ENCODE measurements at regions not wholly inside any gene's neighbourhood (a gene's known extent, or its start where the extent isn't known, plus 50 kb on each side); places are given as distances from the start of the nearest gene placed in this dataset.

DNA sequence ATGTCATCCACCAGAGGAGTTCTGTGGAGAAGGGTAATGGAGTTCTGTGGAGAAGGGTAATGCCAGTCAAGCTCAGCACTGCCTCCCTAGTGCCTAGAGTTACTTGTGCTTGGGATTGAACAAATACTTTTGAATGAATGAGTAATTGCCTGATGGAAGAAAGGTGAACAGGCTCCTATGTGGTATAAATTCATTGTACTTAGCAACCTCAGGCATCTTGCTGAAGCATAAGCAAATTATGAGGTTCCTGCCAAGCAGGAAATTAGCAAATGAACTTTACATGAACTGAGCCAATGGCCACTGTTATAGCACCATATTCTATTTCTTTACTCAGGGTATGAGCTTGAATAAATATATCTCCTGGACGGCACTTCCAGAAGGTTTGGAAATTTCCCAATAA lies 1047.2 kb downstream of the SLC6A15 start:
- H3K4me3 Mint-ChIP-seq: no peak overlapping the region
- H3K9me3 Mint-ChIP-seq: peaks cover 4% of the 10 kb centered on the region
- no peaks in the 10 kb centered on the region for H3K36me3 Mint-ChIP-seq
- ATAC-seq: no peak
- H3K4me1 Mint-ChIP-seq (ENCODE audit: low read depth in 2 of 2): no peaks in the 10 kb centered on the region
- no peak for DNase-seq (ENCODE audit: low spot score)
- no peak overlapping the region for H3K27ac Mint-ChIP-seq
- no peaks in the 10 kb centered on the region for H3K27me3 Mint-ChIP-seq

DNA sequence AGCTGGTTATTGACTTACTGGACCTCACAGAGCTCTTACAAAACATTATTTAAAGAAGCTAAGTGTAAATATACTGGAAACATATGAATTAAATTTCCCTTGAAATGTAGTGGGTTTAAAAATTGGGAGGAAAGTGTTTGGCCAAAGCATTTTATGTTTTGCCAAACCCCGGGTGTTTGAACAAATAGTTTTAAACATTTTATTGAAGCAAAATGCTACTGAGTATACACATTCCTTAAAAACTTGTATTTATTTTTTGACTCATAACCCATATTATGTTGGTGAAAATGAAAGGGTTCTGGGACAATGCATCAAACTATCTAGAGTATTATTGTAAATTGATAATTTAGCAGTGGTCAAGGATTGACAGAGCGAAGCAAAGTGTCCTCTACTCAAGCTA lies 1048.5 kb downstream of the SLC6A15 start:
- H3K4me3 Mint-ChIP-seq: no peak overlapping the region
- H3K9me3 Mint-ChIP-seq: peaks cover 5% of the 10 kb centered on the region
- H3K4me1 Mint-ChIP-seq (ENCODE audit: low read depth in 2 of 2): no peaks in the 10 kb centered on the region
- ATAC-seq (no peak), DNase-seq (ENCODE audit: low spot score) (no peak)
- no peaks in the 10 kb centered on the region for H3K36me3 Mint-ChIP-seq
- H3K27ac Mint-ChIP-seq: no peak overlapping the region
- H3K27me3 Mint-ChIP-seq: no peaks in the 10 kb centered on the region

DNA sequence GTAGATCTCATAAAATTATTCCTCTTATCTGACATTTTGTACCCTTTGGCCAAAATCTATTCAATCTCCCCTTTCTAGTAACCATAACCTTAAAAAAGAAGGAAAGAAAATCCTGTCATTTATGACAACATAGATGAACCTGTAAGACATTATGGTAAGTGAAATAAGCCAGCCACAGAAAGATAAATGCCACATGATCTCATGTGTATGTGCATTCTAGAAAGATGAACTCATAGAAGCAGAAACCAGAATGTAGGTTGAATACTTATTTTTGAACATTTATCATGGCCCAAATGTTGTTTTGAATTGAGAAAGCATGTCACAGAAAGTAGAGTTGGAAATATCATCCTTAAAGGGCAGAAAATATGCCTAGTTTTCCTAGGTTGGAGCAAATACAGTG lies 1053.6 kb downstream of the SLC6A15 start:
- H3K36me3 Mint-ChIP-seq: no peaks in the 10 kb centered on the region
- H3K27me3 Mint-ChIP-seq: no peaks in the 10 kb centered on the region
- H3K4me3 Mint-ChIP-seq: no peak overlapping the region
- no peak overlapping the region for H3K27ac Mint-ChIP-seq
- H3K4me1 Mint-ChIP-seq (ENCODE audit: low read depth in 2 of 2): no peaks in the 10 kb centered on the region
- H3K9me3 Mint-ChIP-seq: peaks cover 11% of the 10 kb centered on the region
- ATAC-seq (no peak), DNase-seq (ENCODE audit: low spot score) (no peak)

DNA sequence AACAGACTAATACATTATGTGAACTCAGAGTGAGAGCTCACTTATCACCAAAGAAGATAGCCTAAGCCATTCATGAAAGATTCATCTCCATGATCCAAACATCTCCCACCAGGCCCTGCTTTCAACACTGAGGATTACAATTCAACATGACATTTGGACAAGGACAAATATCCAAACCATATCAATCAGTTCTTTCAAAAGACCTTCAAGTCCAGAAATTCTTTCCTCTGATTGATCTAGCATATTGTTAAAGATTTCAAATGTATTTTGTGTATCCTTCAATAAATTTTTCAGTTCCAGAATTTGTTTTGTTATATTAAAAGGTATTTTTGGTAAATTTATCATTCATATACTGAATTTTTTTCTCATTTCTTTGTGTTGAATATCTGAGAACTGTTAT lies 1055.8 kb downstream of the SLC6A15 start:
- no peaks in the 10 kb centered on the region for H3K36me3 Mint-ChIP-seq
- H3K4me1 Mint-ChIP-seq (ENCODE audit: low read depth in 2 of 2): no peaks in the 10 kb centered on the region
- no peaks in the 10 kb centered on the region for H3K27me3 Mint-ChIP-seq
- no peak overlapping the region for H3K4me3 Mint-ChIP-seq
- no peak overlapping the region for H3K27ac Mint-ChIP-seq
- no peak for DNase-seq (ENCODE audit: low spot score)
- no peak for ATAC-seq
- H3K9me3 Mint-ChIP-seq: peaks cover 18% of the 10 kb centered on the region

DNA sequence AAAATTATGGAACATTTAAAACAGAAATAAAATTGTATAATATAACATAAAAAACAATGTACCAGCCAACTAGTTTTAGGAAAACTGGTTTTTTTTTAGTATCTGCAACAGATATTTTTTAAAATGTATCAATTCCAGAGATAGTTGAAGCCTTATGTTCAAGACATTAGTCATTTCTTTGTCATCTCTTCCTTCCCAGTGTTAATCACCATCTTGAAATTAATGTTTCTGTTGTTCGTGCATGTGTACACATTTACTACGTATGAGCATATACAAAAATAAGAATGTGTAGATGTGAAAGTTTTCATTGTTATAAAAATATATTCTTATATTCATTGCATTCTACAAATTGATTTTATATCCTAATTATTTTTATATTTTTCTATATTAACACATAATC lies 1062.1 kb downstream of the SLC6A15 start:
- peaks cover 14% of the 10 kb centered on the region for H3K9me3 Mint-ChIP-seq
- no peak overlapping the region for H3K4me3 Mint-ChIP-seq
- no peaks in the 10 kb centered on the region for H3K27me3 Mint-ChIP-seq
- no peak overlapping the region for H3K27ac Mint-ChIP-seq
- H3K36me3 Mint-ChIP-seq: no peaks in the 10 kb centered on the region
- H3K4me1 Mint-ChIP-seq (ENCODE audit: low read depth in 2 of 2): no peaks in the 10 kb centered on the region
- DNase-seq (ENCODE audit: low spot score) (no peak), ATAC-seq (no peak)

DNA sequence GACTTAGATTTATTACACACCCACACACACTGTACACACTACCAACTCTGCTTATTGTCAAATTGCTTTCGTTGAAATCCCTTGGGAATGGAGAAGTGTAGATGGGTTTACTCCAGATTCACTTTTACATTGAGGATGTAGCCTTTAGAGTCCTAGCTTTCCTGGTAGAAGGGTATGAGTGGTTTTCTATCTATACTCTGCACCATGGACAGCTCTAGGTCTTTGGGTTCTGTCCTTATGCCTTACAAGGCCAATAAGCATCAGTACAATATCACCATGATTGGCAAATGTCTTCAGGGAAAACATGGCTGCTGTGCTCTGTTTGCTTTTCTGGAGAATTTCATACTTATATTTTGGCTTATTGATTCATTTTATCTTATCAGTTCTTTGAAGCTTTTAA lies 1063.9 kb downstream of the SLC6A15 start:
- Mint-ChIP-seq H3K4me1 (ENCODE audit: low read depth in 2 of 2) (no peaks in the 10 kb centered on the region), H3K36me3 (no peaks in the 10 kb centered on the region), H3K9me3 (peaks cover 11% of the 10 kb centered on the region), H3K27me3 (no peaks in the 10 kb centered on the region), H3K27ac (no peak overlapping the region), H3K4me3 (no peak overlapping the region)
- DNase-seq (ENCODE audit: low spot score): no peak
- no peak for ATAC-seq

DNA sequence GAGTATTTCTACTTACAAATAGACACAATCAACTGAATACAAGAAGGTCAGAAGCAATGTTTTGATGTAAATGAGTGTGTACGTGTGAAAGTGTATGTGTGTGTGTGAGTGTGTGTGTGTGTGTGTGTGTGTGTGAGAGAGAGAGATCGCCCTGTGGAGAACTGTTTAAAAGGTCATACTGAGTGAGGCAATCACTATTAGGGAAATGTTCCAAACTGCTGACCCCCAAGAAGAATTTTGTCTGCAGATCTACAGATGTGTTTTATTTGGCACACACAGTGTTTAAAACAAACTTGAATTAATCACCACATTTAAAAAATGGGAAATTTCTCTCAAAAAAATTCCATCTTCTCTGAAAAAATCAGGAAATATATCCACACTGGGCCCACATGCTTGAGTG lies 1069.1 kb downstream of the SLC6A15 start:
- Mint-ChIP-seq H3K27ac (no peak overlapping the region), H3K27me3 (no peaks in the 10 kb centered on the region), H3K4me1 (ENCODE audit: low read depth in 2 of 2) (no peaks in the 10 kb centered on the region), H3K4me3 (no peak overlapping the region), H3K36me3 (no peaks in the 10 kb centered on the region), H3K9me3 (peaks cover 3% of the 10 kb centered on the region)
- no peak for ATAC-seq
- no peak for DNase-seq (ENCODE audit: low spot score)

DNA sequence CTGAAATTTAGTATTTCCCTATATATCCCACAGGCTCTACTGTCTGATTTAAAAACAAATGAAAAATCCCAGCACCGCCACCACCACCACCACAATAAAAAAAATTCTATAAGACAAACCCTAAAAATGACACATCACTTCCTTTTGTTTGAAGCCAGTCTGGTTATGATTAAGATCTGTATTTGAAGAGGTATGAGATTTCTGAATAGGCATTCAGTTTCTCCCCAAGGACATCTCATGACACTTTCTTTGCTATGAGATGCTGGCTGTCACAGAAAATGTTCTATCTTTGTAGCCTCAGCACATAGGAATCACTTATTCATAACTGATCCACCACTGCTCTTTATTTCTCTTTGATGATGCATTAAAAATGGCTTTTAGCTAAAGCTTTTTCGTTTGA lies 1071.0 kb downstream of the SLC6A15 start:
- ATAC-seq (no peak), DNase-seq (ENCODE audit: low spot score) (no peak)
- Mint-ChIP-seq H3K36me3 (no peaks in the 10 kb centered on the region), H3K4me1 (ENCODE audit: low read depth in 2 of 2) (no peaks in the 10 kb centered on the region), H3K27me3 (no peaks in the 10 kb centered on the region), H3K27ac (no peak overlapping the region), H3K4me3 (no peak overlapping the region), H3K9me3 (peaks cover 3% of the 10 kb centered on the region)

DNA sequence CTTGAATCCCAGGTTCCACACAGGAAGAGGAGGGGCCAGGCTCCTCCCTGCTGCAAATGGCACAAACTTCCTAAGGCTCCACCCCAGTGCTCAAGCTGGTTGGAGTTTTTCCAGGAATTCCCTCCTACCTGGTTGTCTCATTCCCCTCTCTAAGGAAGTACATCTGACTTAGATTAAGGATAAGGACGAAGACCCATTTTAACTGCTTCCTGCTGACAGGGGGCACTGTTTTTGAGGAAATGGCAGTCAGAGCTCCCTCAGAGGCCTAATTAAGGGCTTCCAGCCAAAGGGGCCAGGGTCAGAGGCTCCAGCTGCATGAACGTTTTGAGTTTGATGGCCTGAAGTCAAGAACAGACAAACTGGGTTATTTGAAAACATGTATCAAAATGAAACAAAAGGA lies 1084.7 kb downstream of the SLC6A15 start:
- Mint-ChIP-seq H3K27me3 (no peaks in the 10 kb centered on the region), H3K9me3 (no peaks in the 10 kb centered on the region), H3K36me3 (no peaks in the 10 kb centered on the region), H3K4me3 (no peak overlapping the region), H3K27ac (no peak overlapping the region), H3K4me1 (ENCODE audit: low read depth in 2 of 2) (no peaks in the 10 kb centered on the region)
- ATAC-seq (no peak), DNase-seq (ENCODE audit: low spot score) (no peak)

DNA sequence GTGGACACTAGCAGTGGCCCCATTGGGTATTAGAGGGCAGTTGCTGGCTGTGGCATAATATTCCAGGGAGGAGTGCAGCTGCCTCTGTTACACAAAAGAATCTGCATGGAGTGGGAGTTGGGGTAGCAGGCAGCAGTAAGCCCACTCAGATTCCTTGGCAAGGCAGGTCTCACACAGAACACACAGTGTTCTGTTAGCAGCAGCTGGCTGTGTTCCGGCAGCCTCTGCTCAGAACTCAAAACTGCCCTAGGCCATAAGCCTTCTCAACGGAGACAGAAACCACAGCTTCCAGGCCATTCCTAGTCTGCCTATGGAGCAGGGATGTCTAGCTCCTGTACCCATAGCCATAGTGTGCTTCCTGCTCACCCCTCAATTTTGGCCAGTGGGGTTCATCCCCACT lies 1085.4 kb downstream of the SLC6A15 start:
- H3K9me3 Mint-ChIP-seq: no peaks in the 10 kb centered on the region
- no peak overlapping the region for H3K27ac Mint-ChIP-seq
- H3K4me3 Mint-ChIP-seq: no peak overlapping the region
- H3K4me1 Mint-ChIP-seq (ENCODE audit: low read depth in 2 of 2): no peaks in the 10 kb centered on the region
- no peaks in the 10 kb centered on the region for H3K27me3 Mint-ChIP-seq
- H3K36me3 Mint-ChIP-seq: no peaks in the 10 kb centered on the region
- ATAC-seq (no peak), DNase-seq (ENCODE audit: low spot score) (no peak)

DNA sequence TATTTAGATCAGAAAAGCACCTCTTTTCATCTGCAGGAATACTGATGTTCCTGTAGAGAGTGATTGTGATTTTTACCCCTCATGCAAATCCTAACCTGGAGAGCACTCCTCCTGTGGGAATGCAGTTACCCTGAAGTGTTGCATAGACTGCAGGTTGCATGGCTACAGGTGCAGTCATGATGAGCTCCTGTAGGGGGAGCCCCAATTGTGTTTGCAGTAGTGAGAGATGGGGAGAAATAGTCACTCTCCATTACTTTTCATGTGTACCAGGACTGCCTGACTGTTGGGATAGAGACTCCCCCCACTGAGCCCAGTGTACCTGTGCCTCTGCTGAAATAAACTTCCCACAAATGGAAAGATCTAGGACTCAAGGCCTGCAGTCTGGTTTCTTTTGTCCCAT lies 1086.5 kb downstream of the SLC6A15 start:
- H3K4me1 Mint-ChIP-seq (ENCODE audit: low read depth in 2 of 2): no peaks in the 10 kb centered on the region
- H3K36me3 Mint-ChIP-seq: no peaks in the 10 kb centered on the region
- DNase-seq (ENCODE audit: low spot score): no peak
- no peak overlapping the region for H3K27ac Mint-ChIP-seq
- H3K4me3 Mint-ChIP-seq: no peak overlapping the region
- ATAC-seq: peak in 1 of 2 donors; percentile 36
- no peaks in the 10 kb centered on the region for H3K9me3 Mint-ChIP-seq
- H3K27me3 Mint-ChIP-seq: no peaks in the 10 kb centered on the region

DNA sequence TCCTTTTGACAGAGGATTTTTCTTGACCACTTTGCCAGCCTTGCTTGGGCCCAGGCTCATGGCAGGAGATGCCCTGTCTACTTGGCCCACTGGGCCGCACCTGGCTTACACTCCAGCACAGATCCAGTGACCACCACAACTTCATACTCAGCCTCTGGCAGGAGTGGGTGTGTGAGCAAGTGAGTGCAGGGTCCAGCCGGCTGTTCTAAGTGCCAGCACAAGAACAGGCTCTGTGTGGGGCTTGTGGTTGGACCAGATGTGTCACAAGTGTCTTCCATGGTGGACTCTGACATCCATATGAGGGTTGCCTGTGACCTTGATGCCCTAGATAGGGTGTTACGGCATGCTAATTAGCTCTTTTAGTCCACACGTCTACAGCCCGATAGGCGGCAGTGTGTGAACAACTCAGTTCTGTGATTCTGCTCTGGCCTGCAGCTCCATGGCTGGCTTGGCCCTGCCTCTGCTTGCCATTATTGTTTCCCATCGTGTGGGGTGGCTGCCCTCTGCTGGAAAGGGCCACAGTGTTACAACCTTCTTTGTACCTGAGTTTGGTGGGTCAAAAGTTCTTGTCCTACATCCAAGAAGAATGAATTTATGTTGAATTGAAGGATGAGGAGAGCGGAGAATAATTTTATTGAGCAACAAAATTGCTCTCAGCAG lies 1089.1 kb downstream of the SLC6A15 start:
- DNase-seq (ENCODE audit: low spot score) (no peak), ATAC-seq (peak; percentile 36 to 43)
- H3K36me3 Mint-ChIP-seq: no peaks in the 10 kb centered on the region
- no peaks in the 10 kb centered on the region for H3K27me3 Mint-ChIP-seq
- no peaks in the 10 kb centered on the region for H3K4me1 Mint-ChIP-seq (ENCODE audit: low read depth in 2 of 2)
- H3K4me3 Mint-ChIP-seq: no peak overlapping the region
- H3K9me3 Mint-ChIP-seq: peaks cover 3% of the 10 kb centered on the region
- no peak overlapping the region for H3K27ac Mint-ChIP-seq

DNA sequence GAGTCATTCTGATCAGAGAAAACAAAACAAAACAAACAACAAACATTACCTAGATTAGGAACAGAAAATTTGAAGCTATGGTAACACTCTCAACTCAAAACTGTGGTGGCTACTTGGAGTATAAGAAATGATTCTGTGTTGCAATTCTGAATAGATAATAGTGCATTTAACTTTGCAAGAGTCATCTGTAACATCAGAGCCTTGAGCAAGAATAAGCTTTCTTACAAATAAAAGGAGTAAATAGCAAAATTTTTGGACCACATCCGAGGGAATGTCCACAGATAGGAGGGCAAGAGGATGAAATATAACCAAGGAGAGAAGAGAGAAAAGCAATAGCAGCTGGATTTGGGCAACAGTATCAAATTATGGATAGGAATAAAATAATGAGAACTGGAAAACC lies 1090.6 kb downstream of the SLC6A15 start:
- Mint-ChIP-seq H3K4me3 (no peak overlapping the region), H3K27me3 (no peaks in the 10 kb centered on the region), H3K27ac (no peak overlapping the region), H3K9me3 (peaks cover 5% of the 10 kb centered on the region), H3K36me3 (no peaks in the 10 kb centered on the region), H3K4me1 (ENCODE audit: low read depth in 2 of 2) (no peaks in the 10 kb centered on the region)
- no peak for DNase-seq (ENCODE audit: low spot score)
- no peak for ATAC-seq

DNA sequence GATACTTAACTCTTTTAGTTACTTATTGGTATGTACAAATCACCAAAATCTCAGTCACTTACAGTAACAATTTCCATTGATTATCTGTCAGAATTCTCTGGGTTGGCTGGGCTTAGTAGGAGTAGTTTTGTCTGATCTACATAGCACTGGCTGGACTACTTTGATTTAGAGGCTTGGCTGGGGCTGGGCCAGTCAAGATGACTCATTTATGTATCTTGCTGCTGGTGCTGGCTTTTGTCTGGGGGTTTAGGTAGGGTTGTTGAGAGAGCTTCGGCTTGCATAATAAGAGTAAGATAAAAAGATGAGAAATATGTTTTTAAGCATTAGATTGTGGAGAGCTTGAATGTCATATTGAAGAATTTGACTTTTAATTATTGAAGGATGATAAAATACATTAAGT lies 1093.7 kb downstream of the SLC6A15 start:
- H3K36me3 Mint-ChIP-seq: no peaks in the 10 kb centered on the region
- H3K27ac Mint-ChIP-seq: no peak overlapping the region
- DNase-seq (ENCODE audit: low spot score): no peak
- H3K4me3 Mint-ChIP-seq: no peak overlapping the region
- ATAC-seq: no peak
- H3K4me1 Mint-ChIP-seq (ENCODE audit: low read depth in 2 of 2): no peaks in the 10 kb centered on the region
- peaks cover 5% of the 10 kb centered on the region for H3K9me3 Mint-ChIP-seq
- no peaks in the 10 kb centered on the region for H3K27me3 Mint-ChIP-seq

DNA sequence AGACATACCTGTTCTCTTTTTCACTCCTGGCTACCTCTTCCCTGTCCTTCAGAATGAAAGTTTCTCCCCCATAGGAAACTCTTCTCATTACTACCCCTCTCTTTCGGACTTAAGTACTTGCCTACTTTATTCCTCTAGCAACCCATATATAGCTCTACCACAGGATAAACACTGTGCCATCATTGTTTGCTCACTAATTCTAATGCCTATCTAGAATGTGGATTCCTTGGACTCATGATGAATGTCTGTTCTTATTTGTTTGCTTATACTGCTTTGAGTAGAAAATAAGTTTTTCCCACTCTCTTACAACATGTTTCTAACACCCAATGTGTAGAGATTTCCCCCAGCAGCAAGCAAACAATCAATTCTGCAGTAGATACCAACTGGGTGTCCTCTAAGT lies 1094.9 kb downstream of the SLC6A15 start:
- no peak overlapping the region for H3K4me3 Mint-ChIP-seq
- no peak for ATAC-seq
- DNase-seq (ENCODE audit: low spot score): no peak
- H3K27me3 Mint-ChIP-seq: no peaks in the 10 kb centered on the region
- H3K27ac Mint-ChIP-seq: no peak overlapping the region
- H3K36me3 Mint-ChIP-seq: no peaks in the 10 kb centered on the region
- peaks cover 5% of the 10 kb centered on the region for H3K9me3 Mint-ChIP-seq
- H3K4me1 Mint-ChIP-seq (ENCODE audit: low read depth in 2 of 2): no peaks in the 10 kb centered on the region

Data from natural killer cell treated with Interleukin-12 subunit alpha and Interleukin-12 subunit beta and Interleukin-15 and Interleukin-18, amount 100 ng/mL, for 72 hours (primary cell).